Right cardiac atrium (tissue), 5 donors: ENCODE measurements at regions not wholly inside any gene's neighbourhood (a gene's known extent, or its start where the extent isn't known, plus 50 kb on each side); places are given as distances from the start of the nearest gene placed in this dataset.
"Not testable (repeated sequence)": the region's sequence is repeated elsewhere in the genome, so short reads cannot be mapped to it uniquely, and the experiment has no call there.

Experiments
- ATAC-seq, 2 donors: fragments of 200-7000 bp; cut with Tn5 transposase; one replicate each; pipeline versions ENCODE4 v1.8.0 to v1.9.1; 2020; ENCODE audit warnings: moderate library complexity in 2 of 2, mild to moderate bottlenecking in 1 of 2
- DNase-seq, 3 donors: peaks; one replicate each; pipeline ENCODE4 v3.0.0-alpha.2; 2020
- H3K27ac ChIP-seq: one replicate; pipeline ENCODE4 v1.5.1; 2013; ENCODE audit warnings: mild to moderate bottlenecking, low read length, control low read depth, moderate library complexity
- H3K27me3 ChIP-seq: one replicate; pipeline ENCODE4 v1.6.1; 2013; ENCODE audit not compliant: control insufficient read depth, insufficient read depth
- H3K4me1 ChIP-seq: one replicate; pipeline ENCODE4 v1.6.1; 2013; ENCODE audit warnings: low read length; ENCODE audit not compliant: control insufficient read depth, insufficient read depth
- H3K4me3 ChIP-seq: one replicate; pipeline ENCODE4 v1.5.1; 2013; ENCODE audit warnings: low read length, control low read depth
- H3K9me3 ChIP-seq: one replicate; pipeline ENCODE4 v1.6.1; 2013; ENCODE audit warnings: low read length; ENCODE audit not compliant: control insufficient read depth
- WGBS: extraction: QIAGEN DNeasy Blood & Tissue Kit; methylation state at CpG from one replicate; pipeline ENCODE4 v1.1.7; 2013; 5-methylcytosine and 5-hydroxymethylcytosine counted together
- intact Hi-C, 4 donors: fragments of 100-400 bp; cut with DNase I; formaldehyde crosslinking; loops; one replicate each; pipeline versions ENCODE4 v1.11.0 to v1.14.0; 2022 to 2023
- donor health status: healthy with polysubstance abuse.
- donor health status: DM: no; HTN: yes; CAD: no.
- donor health status: DM: no; HTN: no; CAD: no.
- donor health status: DM: no; HTN: yes; CAD: no; lungs with severe emphysema.
- donor health status: DM: yes; HTN: yes; CAD: no.

- Histone ChIP-seq H3K4me1 (peaks cover 3% of the 10 kb centered on the region), H3K9me3 (no peaks in the 10 kb centered on the region), H3K27me3 (no peaks in the 10 kb centered on the region), H3K27ac (peak overlapping the region; percentile 96), H3K4me3 (no peak overlapping the region)
- DNase-seq (no peak), ATAC-seq (peak; percentile 75 to 88)
- intact Hi-C loops: no loop called here
- 57% methylated on average over 2 of the region's 2 CpGs for whole genome bisulfite sequencing
These were observed 226.4 kb upstream of the CAND1 start for GRCh38 chr12:67042697-67043131.

GRCh38 chr12:67043771-67044170 is 225.4 kb upstream of the CAND1 start:
- H3K4me1 ChIP-seq: peaks cover 3% of the 10 kb centered on the region
- WGBS: 12% methylated on average over 1 of the region's 1 CpG
- H3K27ac ChIP-seq: no peak overlapping the region
- DNase-seq: no peak
- H3K4me3 ChIP-seq: no peak overlapping the region
- H3K9me3 ChIP-seq: no peaks in the 10 kb centered on the region
- ATAC-seq: no peak
- intact Hi-C loops: no loop called here
- H3K27me3 ChIP-seq: no peaks in the 10 kb centered on the region

- 53% methylated on average over 5 of the region's 5 CpGs for WGBS
- no peak overlapping the region for H3K27ac ChIP-seq
- peak; percentile 34 to 57 for ATAC-seq
These were observed 223.5 kb upstream of the CAND1 start for GRCh38 chr12:67045650-67046049.

GRCh38 chr12:67046062-67046461 is 223.1 kb upstream of the CAND1 start:
- DNase-seq (no peak), ATAC-seq (no peak)
- Histone ChIP-seq H3K9me3 (no peaks in the 10 kb centered on the region), H3K4me1 (peaks cover 3% of the 10 kb centered on the region), H3K27me3 (no peaks in the 10 kb centered on the region), H3K4me3 (peak overlapping the region; percentile 12), H3K27ac (no peak overlapping the region)
- intact Hi-C loops: no loop called here
- WGBS: 48% methylated on average over 4 of the region's 4 CpGs

More at GRCh38 chr12:67045650-67046049, 223.5 kb upstream of the CAND1 start:
- intact Hi-C loops: no loop called here
- no peaks in the 10 kb centered on the region for H3K9me3 ChIP-seq
- peaks cover 3% of the 10 kb centered on the region for H3K4me1 ChIP-seq
- no peaks in the 10 kb centered on the region for H3K27me3 ChIP-seq
- no peak for DNase-seq
- H3K4me3 ChIP-seq: peak overlapping the region; percentile 12

- H3K27me3 ChIP-seq: no peaks in the 10 kb centered on the region
- H3K4me3 ChIP-seq: no peak overlapping the region
- no peak for ATAC-seq
- H3K27ac ChIP-seq: no peak overlapping the region
- DNase-seq: no peak
- H3K4me1 ChIP-seq: peaks cover 3% of the 10 kb centered on the region
- WGBS: 88% methylated on average over 2 of the region's 2 CpGs
- intact Hi-C loops: no loop called here
- no peaks in the 10 kb centered on the region for H3K9me3 ChIP-seq
These were observed 221.5 kb upstream of the CAND1 start for GRCh38 chr12:67047634-67048033.

GRCh38 chr12:67048371-67048770 is 220.8 kb upstream of the CAND1 start:
- no peaks in the 10 kb centered on the region for H3K27me3 ChIP-seq
- intact Hi-C loops: no loop called here
- peaks cover 1% of the 10 kb centered on the region for H3K4me1 ChIP-seq
- 78% methylated on average over 5 of the region's 5 CpGs for WGBS
- no peak overlapping the region for H3K4me3 ChIP-seq
- DNase-seq (no peak), ATAC-seq (no peak)
- H3K27ac ChIP-seq: no peak overlapping the region
- no peaks in the 10 kb centered on the region for H3K9me3 ChIP-seq

GRCh38 chr12:67049199-67049598 is 220.0 kb upstream of the CAND1 start:
- ATAC-seq, H3K9me3 ChIP-seq, H3K27ac ChIP-seq, H3K27me3 ChIP-seq, DNase-seq, H3K4me1 ChIP-seq, intact Hi-C loops, H3K4me3 ChIP-seq: not testable (repeated sequence)
- WGBS: 73% methylated on average over 4 of the region's 4 CpGs

GRCh38 chr12:67052981-67053380 is 216.2 kb upstream of the CAND1 start:
- ATAC-seq (no peak), DNase-seq (no peak)
- intact Hi-C loops: no loop called here
- Histone ChIP-seq H3K27me3 (no peaks in the 10 kb centered on the region), H3K4me1 (peaks cover 1% of the 10 kb centered on the region), H3K4me3 (no peak overlapping the region), H3K27ac (no peak overlapping the region), H3K9me3 (no peaks in the 10 kb centered on the region)

- no peaks in the 10 kb centered on the region for H3K27me3 ChIP-seq
- H3K4me3 ChIP-seq: no peak overlapping the region
- intact Hi-C loops: no loop called here
- DNase-seq: no peak
- no peaks in the 10 kb centered on the region for H3K9me3 ChIP-seq
- no peak for ATAC-seq
- H3K4me1 ChIP-seq: peaks cover 1% of the 10 kb centered on the region
- H3K27ac ChIP-seq: no peak overlapping the region
These were observed 212.8 kb upstream of the CAND1 start for GRCh38 chr12:67056329-67056728.

GRCh38 chr12:67057072-67057471 is 212.1 kb upstream of the CAND1 start:
- 86% methylated on average over 5 of the region's 5 CpGs for WGBS
- Histone ChIP-seq H3K9me3 (no peaks in the 10 kb centered on the region), H3K27ac (no peak overlapping the region), H3K4me1 (peaks cover 1% of the 10 kb centered on the region), H3K27me3 (no peaks in the 10 kb centered on the region), H3K4me3 (no peak overlapping the region)
- DNase-seq: no peak
- intact Hi-C loops: no loop called here
- no peak for ATAC-seq

- ATAC-seq: no peak
These were observed 207.0 kb upstream of the CAND1 start for GRCh38 chr12:67062193-67062592.

GRCh38 chr12:67067453-67068203 is 201.5 kb upstream of the CAND1 start:
- intact Hi-C loops: no loop called here
- Histone ChIP-seq H3K4me3 (peak overlapping the region; percentile 89), H3K27ac (no peak overlapping the region), H3K27me3 (no peaks in the 10 kb centered on the region), H3K4me1 (peaks cover 3% of the 10 kb centered on the region), H3K9me3 (no peaks in the 10 kb centered on the region)
- WGBS: 32% methylated on average over 12 of the region's 12 CpGs
- DNase-seq (no peak), ATAC-seq (peak in 1 of 2 donors; percentile 15)

More at GRCh38 chr12:67062193-67062592, 207.0 kb upstream of the CAND1 start:
- H3K9me3 ChIP-seq: no peaks in the 10 kb centered on the region
- no peak overlapping the region for H3K27ac ChIP-seq
- H3K4me3 ChIP-seq: no peak overlapping the region
- 77% methylated on average over 2 of the region's 2 CpGs for WGBS
- intact Hi-C loops: no loop called here
- H3K4me1 ChIP-seq: no peaks in the 10 kb centered on the region
- no peak for DNase-seq
- H3K27me3 ChIP-seq: no peaks in the 10 kb centered on the region
